ENCODE measurements at regions not wholly inside any gene's neighbourhood (a gene's known extent, or its start where the extent isn't known, plus 50 kb on each side); places are given as distances from the start of the nearest gene placed in this dataset.

- TF ChIP-seq CTCF (conservative IDR thresholded peaks at IDR 0.05 in 1 of 2, IDR thresholded peaks at IDR 0.05 in 1 of 2; ENCODE audit: low read depth in 1 of 2, low read length in 2 of 2), result no peak
- no peak for TF ChIP-seq EZH2 (IDR thresholded peaks at IDR 0.05; ENCODE audit: low read length, missing control alignments)
These were observed 370.2 kb downstream of the KCTD12 start for GRCh38 chr13:76516013-76516412.

Measured in fibroblast of lung (primary cell).